Fibroblast of pulmonary artery (primary cell): ENCODE measurements at regions not wholly inside any gene's neighbourhood (a gene's known extent, or its start where the extent isn't known, plus 50 kb on each side); places are given as distances from the start of the nearest gene placed in this dataset.

Experiments used
- DNase-seq: peaks from one replicate; pipeline ENCODE4 v3.0.0-alpha.2; 2010; ENCODE audit warnings: low read depth
- H3K4me3 ChIP-seq: replicated peaks from 2 replicates; pipeline ENCODE4 v1.5.1; 2011; ENCODE audit warnings: low read depth, mild to moderate bottlenecking, control low read depth, low read length, moderate library complexity
- CTCF ChIP-seq: IDR thresholded peaks from 2 replicates; pipeline ENCODE4 v1.5.1; 2011; ENCODE audit warnings: mild to moderate bottlenecking, control low read depth, low read length, inconsistent platforms; ENCODE audit errors: missing control alignments

DNA sequence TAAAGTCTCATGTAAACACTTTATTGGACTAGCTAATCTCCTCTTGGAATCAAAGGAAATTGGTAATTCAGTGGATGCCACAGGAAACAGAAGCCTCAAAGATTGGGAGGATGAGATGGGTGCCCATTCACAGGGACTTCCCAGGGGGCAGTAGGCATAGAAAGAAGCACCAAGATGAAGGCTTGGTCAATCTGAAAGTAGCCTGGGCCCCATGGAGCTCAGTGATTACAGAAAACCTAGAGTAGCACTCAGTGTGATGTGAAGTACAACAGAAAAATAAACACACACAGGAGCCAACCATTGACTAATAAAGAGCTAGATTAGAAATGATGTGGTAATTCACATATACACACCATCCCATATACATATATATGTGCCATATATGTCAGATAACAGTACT, 560.6 kb downstream of the TBC1D4 start:
- no peak overlapping the region for H3K4me3 ChIP-seq
- DNase-seq, result no peak
- no peak for TF ChIP-seq CTCF

DNA sequence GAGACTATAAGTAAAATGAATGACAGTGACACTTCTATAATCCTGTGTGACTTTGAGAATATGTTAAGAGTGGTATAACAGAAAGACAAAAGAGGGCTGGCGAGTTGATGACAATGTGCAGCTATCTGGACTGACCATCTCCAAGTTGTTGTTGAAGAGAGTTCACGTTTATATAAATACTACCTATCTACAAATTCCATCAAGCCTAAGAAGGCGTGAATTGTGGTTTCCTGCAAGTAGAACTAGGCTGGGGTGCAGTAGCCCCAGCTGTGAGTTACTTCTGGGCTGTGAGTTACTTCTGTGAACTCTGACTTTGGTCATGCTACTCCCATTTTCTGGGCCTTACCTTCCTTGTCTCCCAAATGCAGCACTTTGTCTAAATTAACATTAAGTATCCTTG, 561.0 kb downstream of the TBC1D4 start:
- TF ChIP-seq CTCF, result no peak
- no peak overlapping the region for H3K4me3 ChIP-seq
- no peak for DNase-seq

- DNase-seq, result no peak
- TF ChIP-seq CTCF, result no peak
- no peak overlapping the region for H3K4me3 ChIP-seq
Observed at GRCh38 chr13:74920361-74920760, 561.6 kb downstream of the TBC1D4 start.

DNA sequence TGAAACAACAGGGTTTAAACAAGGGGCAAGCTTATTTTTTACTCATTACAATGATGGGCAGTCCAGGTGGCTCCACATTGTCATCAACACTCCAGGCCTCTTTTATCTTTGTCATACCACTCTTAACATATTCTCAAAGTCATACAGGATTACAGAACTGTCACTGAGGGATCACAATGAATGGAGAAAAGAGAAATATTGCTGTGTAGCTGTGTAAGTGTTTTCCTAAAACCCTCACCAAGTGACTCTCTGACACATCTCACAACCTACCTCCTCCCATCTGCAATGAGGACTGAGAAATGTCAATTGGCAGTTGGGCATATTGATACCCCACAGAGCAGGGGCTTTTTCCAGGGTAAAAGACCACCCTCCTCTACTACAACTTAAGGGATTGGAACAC, 562.1 kb downstream of the TBC1D4 start:
- no peak for DNase-seq
- no peak for TF ChIP-seq CTCF
- H3K4me3 ChIP-seq, result no peak overlapping the region

DNA sequence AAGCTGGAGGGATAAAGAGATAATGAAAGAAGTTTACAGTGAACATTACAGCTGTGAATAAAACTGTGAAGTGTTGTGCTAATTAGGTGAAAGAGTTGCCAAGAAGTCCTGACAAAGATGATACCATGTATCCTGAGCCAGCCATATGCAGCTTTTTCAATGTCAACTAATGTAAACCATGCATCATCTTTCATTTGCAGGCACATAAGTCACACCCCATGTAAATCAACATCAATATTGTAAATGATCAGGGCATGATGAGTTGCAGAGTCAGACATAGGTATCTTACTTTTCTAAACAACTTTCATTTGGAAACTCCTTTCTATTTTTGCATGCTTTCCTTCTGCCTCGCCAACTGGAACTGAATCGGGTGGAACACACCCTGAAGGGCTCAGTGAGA, 569.1 kb downstream of the TBC1D4 start:
- no peak overlapping the region for H3K4me3 ChIP-seq
- DNase-seq, result no peak
- no peak for TF ChIP-seq CTCF

DNA sequence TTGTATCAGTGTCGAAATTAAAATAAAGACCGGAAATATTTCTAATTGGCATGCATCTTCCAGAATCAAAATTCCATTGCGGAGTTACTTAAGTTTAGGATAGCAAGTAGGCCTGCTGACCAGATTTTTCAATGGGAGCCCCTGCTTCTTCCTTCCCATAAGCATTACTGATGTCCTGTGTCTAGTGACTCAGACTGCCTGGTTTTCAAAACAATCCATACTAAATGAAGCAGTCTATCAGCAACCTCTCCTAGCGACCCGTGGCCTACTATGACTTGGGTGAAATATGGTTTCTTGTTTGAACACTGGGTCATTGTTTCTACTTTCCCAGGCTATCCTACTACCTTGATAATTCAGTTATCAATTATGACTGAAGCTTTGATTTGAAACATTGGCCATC, 571.6 kb downstream of the TBC1D4 start:
- no peak for DNase-seq
- no peak for TF ChIP-seq CTCF
- no peak overlapping the region for H3K4me3 ChIP-seq

DNA sequence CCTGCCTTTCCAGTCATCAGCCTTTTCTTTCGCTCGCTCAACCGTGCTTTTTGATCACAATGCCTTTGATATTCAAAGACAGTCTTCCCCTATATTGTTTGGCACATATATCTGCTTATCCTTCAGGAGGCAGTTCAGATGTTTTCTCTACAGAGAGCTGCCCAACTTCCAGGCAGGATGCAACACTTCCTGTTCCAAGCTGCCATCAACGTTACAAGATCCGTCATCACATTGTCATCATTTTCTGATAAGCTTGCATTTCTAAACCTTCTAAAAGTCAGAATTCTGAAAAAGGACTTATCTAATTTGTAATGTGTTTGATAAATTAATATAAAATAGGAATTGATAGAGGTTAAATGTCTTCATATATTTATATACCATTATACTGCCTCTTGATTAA, 574.2 kb downstream of the TBC1D4 start:
- no peak for TF ChIP-seq CTCF
- H3K4me3 ChIP-seq, result no peak overlapping the region
- DNase-seq, result peak; percentile 36
